ENCODE measurements at regions not wholly inside any gene's neighbourhood (a gene's known extent, or its start where the extent isn't known, plus 50 kb on each side); places are given as distances from the start of the nearest gene placed in this dataset.
"Not testable (repeated sequence)": the region's sequence is repeated elsewhere in the genome, so short reads cannot be mapped to it uniquely, and the experiment has no call there.

GRCh38 chr5:38148021-38148625, 110.2 kb upstream of the EGFLAM start:
- DNase-seq = no peak

GRCh38 chr5:38143384-38143783, 115.0 kb upstream of the EGFLAM start:
- DNase-seq = no peak

GRCh38 chr5:38141665-38142064, 116.7 kb upstream of the EGFLAM start:
- no peak for DNase-seq

- no peak for DNase-seq
Measured at GRCh38 chr5:38138574-38138973, 119.8 kb upstream of the EGFLAM start.

GRCh38 chr5:38135486-38136039, 122.8 kb upstream of the EGFLAM start:
- no peak for DNase-seq

GRCh38 chr5:38134810-38135209, 123.5 kb upstream of the EGFLAM start:
- DNase-seq = no peak

- not testable (repeated sequence) for DNase-seq
Measured at GRCh38 chr5:38134294-38134693, 124.1 kb upstream of the EGFLAM start.

GRCh38 chr5:38131686-38132085, 126.7 kb upstream of the EGFLAM start:
- DNase-seq = no peak

GRCh38 chr5:38124321-38124720, 134.0 kb upstream of the EGFLAM start:
- no peak for DNase-seq

- DNase-seq = no peak
Measured at GRCh38 chr5:38121420-38121819, 136.9 kb upstream of the EGFLAM start.

- no peak for DNase-seq
Measured at GRCh38 chr5:38119836-38120235, 138.5 kb upstream of the EGFLAM start.

GRCh38 chr5:38117784-38118479, 140.4 kb upstream of the EGFLAM start:
- no peak for DNase-seq

- no peak for DNase-seq
Measured at GRCh38 chr5:38115318-38115827, 143.0 kb upstream of the EGFLAM start.

- DNase-seq = no peak
Measured at GRCh38 chr5:38113880-38114279, 144.5 kb upstream of the EGFLAM start.

- DNase-seq = no peak
Measured at GRCh38 chr5:38113456-38113855, 144.9 kb upstream of the EGFLAM start.

- DNase-seq = no peak
Measured at GRCh38 chr5:38112938-38113337, 145.4 kb upstream of the EGFLAM start.

GRCh38 chr5:38110130-38110529, 148.2 kb upstream of the EGFLAM start:
- DNase-seq = no peak

- no peak for DNase-seq
Measured at GRCh38 chr5:38107096-38107495, 151.3 kb upstream of the EGFLAM start.

- no peak for DNase-seq
Measured at GRCh38 chr5:38105801-38106200, 152.6 kb upstream of the EGFLAM start.

- no peak for DNase-seq
Measured at GRCh38 chr5:38105231-38105570, 153.2 kb upstream of the EGFLAM start.

GRCh38 chr5:38104497-38105230, 153.7 kb upstream of the EGFLAM start:
- no peak for DNase-seq

- no peak for DNase-seq
Measured at GRCh38 chr5:38101897-38102296, 156.5 kb upstream of the EGFLAM start.

Measured in NCI-H2029 treated with DMSO at 0.1 percent for 48 hours (cell line).